DND-41 (cell line): ENCODE measurements at regions not wholly inside any gene's neighbourhood (a gene's known extent, or its start where the extent isn't known, plus 50 kb on each side); places are given as distances from the start of the nearest gene placed in this dataset.

Source experiments
- ATAC-seq: fragments of 200-7000 bp; cut with Tn5 transposase; 3 replicates; pipeline ENCODE4 v1.9.1; 2021; ENCODE audit warnings: low read depth; ENCODE audit not compliant: insufficient read depth
- DNase-seq: peaks from one replicate; pipeline ENCODE4 v3.0.0-alpha.2; 2020
- H2AFZ ChIP-seq: 2 replicates; pipeline ENCODE4 v1.6.0; 2012; ENCODE audit warnings: low read depth, low read length
- H3K27ac ChIP-seq: 2 replicates; pipeline ENCODE4 v1.5.1; 2012; ENCODE audit warnings: low read length, inconsistent platforms
- H3K27me3 ChIP-seq: fragments of 200-600 bp; sonication (generic); 2 replicates; pipeline ENCODE4 v1.6.0; 2012; ENCODE audit warnings: low read length, mild to moderate bottlenecking, inconsistent platforms; ENCODE audit not compliant: insufficient read depth, poor library complexity
- H3K36me3 ChIP-seq: 2 replicates; pipeline ENCODE4 v1.5.1; 2012; ENCODE audit warnings: low read length, inconsistent platforms; ENCODE audit not compliant: insufficient read depth
- H3K4me1 ChIP-seq: 2 replicates; pipeline ENCODE4 v1.5.1; 2012; ENCODE audit warnings: mild to moderate bottlenecking, low read length; ENCODE audit not compliant: insufficient read depth
- H3K4me2 ChIP-seq: 2 replicates; pipeline ENCODE4 v1.6.0; 2012; ENCODE audit warnings: mild to moderate bottlenecking, moderate library complexity, low read length, inconsistent platforms; ENCODE audit not compliant: insufficient read depth
- H3K4me3 ChIP-seq, 2 experiments: fragments of 200-600 bp in 1 of 2; shearing (Covaris generic) in 1 of 2; 2 replicates each; pipeline ENCODE4 v1.5.1; 2012 to 2016; ENCODE audit warnings: inconsistent platforms in 2 of 2, low read length in 2 of 2, mild to moderate bottlenecking in 2 of 2, low read depth in 1 of 2, moderate library complexity in 1 of 2
- H3K79me2 ChIP-seq: 2 replicates; pipeline ENCODE4 v1.6.0; 2012; ENCODE audit warnings: low read length, inconsistent platforms; ENCODE audit not compliant: insufficient read depth
- H3K9ac ChIP-seq: 2 replicates; pipeline ENCODE4 v1.6.0; 2012; ENCODE audit warnings: low read depth, mild to moderate bottlenecking, inconsistent platforms, low read length, moderate library complexity
- H3K9me3 ChIP-seq: 2 replicates; pipeline ENCODE4 v1.5.1; 2012; ENCODE audit warnings: low read length, moderate library complexity, mild to moderate bottlenecking, inconsistent platforms; ENCODE audit not compliant: insufficient read depth, severe bottlenecking
- H4K20me1 ChIP-seq: 2 replicates; pipeline ENCODE4 v1.6.0; 2012; ENCODE audit warnings: low read length; ENCODE audit not compliant: insufficient read depth
- EZH2 ChIP-seq: IDR thresholded peaks from 3 replicates; pipeline ENCODE4 v1.6.1; 2012; ENCODE audit warnings: borderline replicate concordance, low read depth, mild to moderate bottlenecking, moderate library complexity, low read length, inconsistent platforms; ENCODE audit not compliant: severe bottlenecking
- TF ChIP-seq, protein P1 (sequence below): IDR thresholded peaks from 2 replicates; pipeline ENCODE4 v1.5.1; 2012; ENCODE audit warnings: borderline replicate concordance, low read length, moderate library complexity, mild to moderate bottlenecking; ENCODE audit not compliant: poor library complexity, severe bottlenecking; ENCODE audit errors: extremely low read depth

DNA sequence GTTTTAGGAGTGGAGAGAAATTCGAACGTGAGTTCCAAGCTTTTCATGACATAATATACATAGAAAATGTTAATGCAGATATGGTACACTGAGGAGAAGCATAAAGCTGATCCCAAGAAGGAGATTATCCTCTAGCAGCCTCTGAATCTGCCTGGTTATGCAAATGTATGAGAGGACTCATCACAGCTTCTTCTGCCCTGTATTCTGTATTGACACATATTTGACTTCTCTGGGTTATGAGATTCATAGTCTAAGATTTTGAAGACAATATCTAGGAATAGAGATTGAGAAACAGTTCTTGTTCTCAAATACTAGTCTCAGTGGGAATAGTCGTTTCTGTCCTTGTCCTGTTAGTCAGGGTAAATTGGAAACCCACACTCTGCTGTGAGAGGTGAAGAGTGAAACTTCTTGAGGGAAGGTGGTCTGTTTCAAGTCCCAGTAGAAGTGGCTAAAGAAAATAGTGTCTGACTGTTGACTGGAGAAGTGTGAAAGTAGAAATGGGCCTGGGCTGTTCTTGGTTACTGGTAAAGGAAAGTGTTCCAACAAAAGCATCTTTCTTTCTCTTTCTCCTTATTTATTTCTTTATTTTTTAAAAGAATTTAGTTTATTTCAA is 1356.6 kb downstream of the SLITRK5 start:
- Histone ChIP-seq H3K4me3 (no peak overlapping the region), H3K27ac (no peak overlapping the region), H4K20me1 (no peaks in the 10 kb centered on the region), H2AFZ (no peak overlapping the region), H3K36me3 (no peaks in the 10 kb centered on the region), H3K9ac (no peak overlapping the region), H3K9me3 (peaks cover 3% of the 10 kb centered on the region), H3K27me3 (no peaks in the 10 kb centered on the region), H3K79me2 (no peaks in the 10 kb centered on the region), H3K4me1 (0 out of 2 replicates have a peak, but pooled peaks cover 4% of the 10 kb centered on the region), H3K4me2 (no peak overlapping the region)
- DNase-seq (no peak), ATAC-seq (no peak)
- TF ChIP-seq, protein P1, sequence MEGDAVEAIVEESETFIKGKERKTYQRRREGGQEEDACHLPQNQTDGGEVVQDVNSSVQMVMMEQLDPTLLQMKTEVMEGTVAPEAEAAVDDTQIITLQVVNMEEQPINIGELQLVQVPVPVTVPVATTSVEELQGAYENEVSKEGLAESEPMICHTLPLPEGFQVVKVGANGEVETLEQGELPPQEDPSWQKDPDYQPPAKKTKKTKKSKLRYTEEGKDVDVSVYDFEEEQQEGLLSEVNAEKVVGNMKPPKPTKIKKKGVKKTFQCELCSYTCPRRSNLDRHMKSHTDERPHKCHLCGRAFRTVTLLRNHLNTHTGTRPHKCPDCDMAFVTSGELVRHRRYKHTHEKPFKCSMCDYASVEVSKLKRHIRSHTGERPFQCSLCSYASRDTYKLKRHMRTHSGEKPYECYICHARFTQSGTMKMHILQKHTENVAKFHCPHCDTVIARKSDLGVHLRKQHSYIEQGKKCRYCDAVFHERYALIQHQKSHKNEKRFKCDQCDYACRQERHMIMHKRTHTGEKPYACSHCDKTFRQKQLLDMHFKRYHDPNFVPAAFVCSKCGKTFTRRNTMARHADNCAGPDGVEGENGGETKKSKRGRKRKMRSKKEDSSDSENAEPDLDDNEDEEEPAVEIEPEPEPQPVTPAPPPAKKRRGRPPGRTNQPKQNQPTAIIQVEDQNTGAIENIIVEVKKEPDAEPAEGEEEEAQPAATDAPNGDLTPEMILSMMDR = no peak
- no peak for TF ChIP-seq EZH2

DNA sequence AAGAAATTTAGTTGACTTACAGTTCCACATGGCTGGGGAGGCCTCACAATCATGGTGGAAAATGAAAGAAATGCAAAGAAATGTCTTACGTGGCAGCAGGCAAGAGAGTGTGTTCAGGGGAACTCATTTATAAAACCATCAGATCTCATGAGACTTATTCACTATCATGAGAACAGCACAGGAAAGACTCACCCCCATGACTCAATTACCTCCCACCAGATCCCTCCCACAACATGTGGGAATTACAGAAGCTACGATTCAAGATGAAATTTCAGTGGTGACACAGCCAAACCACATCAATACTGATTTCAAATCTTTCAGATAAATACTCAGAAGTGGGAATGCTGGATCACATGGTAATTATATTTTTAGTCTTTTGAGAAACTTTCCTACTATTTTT is 1357.9 kb downstream of the SLITRK5 start:
- H3K4me3 ChIP-seq = no peak overlapping the region
- H3K9me3 ChIP-seq = peaks cover 3% of the 10 kb centered on the region
- H3K36me3 ChIP-seq = no peaks in the 10 kb centered on the region
- TF ChIP-seq, protein P1 = no peak
- no peak for TF ChIP-seq EZH2
- H2AFZ ChIP-seq = no peak overlapping the region
- no peak overlapping the region for H3K9ac ChIP-seq
- 0 out of 2 replicates have a peak, but pooled peaks cover 4% of the 10 kb centered on the region for H3K4me1 ChIP-seq
- DNase-seq (no peak), ATAC-seq (no peak)
- H3K27me3 ChIP-seq = no peaks in the 10 kb centered on the region
- H3K79me2 ChIP-seq = no peaks in the 10 kb centered on the region
- H3K4me2 ChIP-seq = no peak overlapping the region
- no peak overlapping the region for H3K27ac ChIP-seq
- H4K20me1 ChIP-seq = no peaks in the 10 kb centered on the region

DNA sequence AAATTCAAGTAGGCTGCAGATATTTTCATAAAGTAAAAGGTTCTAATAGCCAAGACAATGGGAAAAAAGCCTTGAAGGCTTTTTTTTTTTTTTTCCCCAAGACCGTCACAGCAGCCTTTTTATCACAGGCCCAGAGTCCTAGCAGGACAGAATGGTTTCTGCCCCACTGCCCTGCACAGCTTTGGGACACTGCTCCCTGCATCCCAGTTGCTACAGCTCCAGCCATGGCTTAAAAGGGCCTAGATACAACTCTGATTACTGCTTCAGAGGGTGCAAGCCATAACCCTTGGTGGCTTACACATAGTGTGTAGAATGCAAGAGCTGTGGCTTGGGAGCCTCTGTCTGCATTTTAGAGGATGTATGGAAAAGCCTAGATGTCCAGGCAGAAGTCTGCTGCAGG is 1362.8 kb downstream of the SLITRK5 start:
- no peak for DNase-seq
- no peaks in the 10 kb centered on the region for H3K79me2 ChIP-seq
- no peak overlapping the region for H2AFZ ChIP-seq
- H3K4me3 ChIP-seq = no peak overlapping the region
- no peak overlapping the region for H3K9ac ChIP-seq
- no peaks in the 10 kb centered on the region for H3K4me1 ChIP-seq
- H3K27me3 ChIP-seq = no peaks in the 10 kb centered on the region
- no peak overlapping the region for H3K4me2 ChIP-seq
- H3K27ac ChIP-seq = no peak overlapping the region
- H3K9me3 ChIP-seq = no peaks in the 10 kb centered on the region
- no peaks in the 10 kb centered on the region for H4K20me1 ChIP-seq
- no peak for ATAC-seq
- TF ChIP-seq, protein P1 = no peak
- no peak for TF ChIP-seq EZH2
- H3K36me3 ChIP-seq = no peaks in the 10 kb centered on the region
